Astrocyte (in vitro differentiated cells and primary cell): ENCODE measurements at regions not wholly inside any gene's neighbourhood (a gene's known extent, or its start where the extent isn't known, plus 50 kb on each side); places are given as distances from the start of the nearest gene placed in this dataset.

Experiments used
- EZH2 ChIP-seq: IDR thresholded peaks from 2 replicates; pipeline ENCODE4 v1.6.1; 2012; ENCODE audit warnings: mild to moderate bottlenecking, low read length, inconsistent platforms; ENCODE audit not compliant: insufficient read depth
- TF ChIP-seq, protein P1 (sequence below): IDR thresholded peaks from 2 replicates; pipeline ENCODE4 v1.5.1; 2011; ENCODE audit warnings: low read depth, mild to moderate bottlenecking, inconsistent platforms, low read length, moderate library complexity; ENCODE audit not compliant: insufficient read depth

GRCh38 chr16:72551649-72552048 lies 379.7 kb upstream of the PMFBP1 start:
- TF ChIP-seq, protein P1, sequence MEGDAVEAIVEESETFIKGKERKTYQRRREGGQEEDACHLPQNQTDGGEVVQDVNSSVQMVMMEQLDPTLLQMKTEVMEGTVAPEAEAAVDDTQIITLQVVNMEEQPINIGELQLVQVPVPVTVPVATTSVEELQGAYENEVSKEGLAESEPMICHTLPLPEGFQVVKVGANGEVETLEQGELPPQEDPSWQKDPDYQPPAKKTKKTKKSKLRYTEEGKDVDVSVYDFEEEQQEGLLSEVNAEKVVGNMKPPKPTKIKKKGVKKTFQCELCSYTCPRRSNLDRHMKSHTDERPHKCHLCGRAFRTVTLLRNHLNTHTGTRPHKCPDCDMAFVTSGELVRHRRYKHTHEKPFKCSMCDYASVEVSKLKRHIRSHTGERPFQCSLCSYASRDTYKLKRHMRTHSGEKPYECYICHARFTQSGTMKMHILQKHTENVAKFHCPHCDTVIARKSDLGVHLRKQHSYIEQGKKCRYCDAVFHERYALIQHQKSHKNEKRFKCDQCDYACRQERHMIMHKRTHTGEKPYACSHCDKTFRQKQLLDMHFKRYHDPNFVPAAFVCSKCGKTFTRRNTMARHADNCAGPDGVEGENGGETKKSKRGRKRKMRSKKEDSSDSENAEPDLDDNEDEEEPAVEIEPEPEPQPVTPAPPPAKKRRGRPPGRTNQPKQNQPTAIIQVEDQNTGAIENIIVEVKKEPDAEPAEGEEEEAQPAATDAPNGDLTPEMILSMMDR = no peak
- TF ChIP-seq EZH2 = no peak
